HG03558 (cell line): ENCODE measurements at regions not wholly inside any gene's neighbourhood (a gene's known extent, or its start where the extent isn't known, plus 50 kb on each side); places are given as distances from the start of the nearest gene placed in this dataset.
"Not testable (repeated sequence)": the region's sequence is repeated elsewhere in the genome, so short reads cannot be mapped to it uniquely, and the experiment has no call there.

ENCODE experiments used
- ATAC-seq: cut with Tn5 transposase; IDR thresholded peaks from one replicate; pipeline ENCODE4 v1.9.1; 2021; ENCODE audit warnings: moderate number of reproducible peaks; ENCODE audit not compliant: unreplicated experiment; ENCODE audit errors: extremely low read depth

- no peak for ATAC-seq
Observed at GRCh38 chr10:4429571-4429970, 396.4 kb upstream of the AKR1E2 start.

GRCh38 chr10:4427532-4427931 is 398.5 kb upstream of the AKR1E2 start:
- ATAC-seq = no peak

- no peak for ATAC-seq
Observed at GRCh38 chr10:4426866-4427265, 399.1 kb upstream of the AKR1E2 start.

GRCh38 chr10:4409319-4409718 is 416.7 kb upstream of the AKR1E2 start:
- ATAC-seq = no peak

GRCh38 chr10:4407783-4408182 is 418.2 kb upstream of the AKR1E2 start:
- ATAC-seq = no peak

- no peak for ATAC-seq
Observed at GRCh38 chr10:4405828-4406227, 420.2 kb upstream of the AKR1E2 start.

GRCh38 chr10:4403638-4404252 is 422.3 kb upstream of the AKR1E2 start:
- ATAC-seq = no peak

- ATAC-seq = not testable (repeated sequence)
Observed at GRCh38 chr10:4401080-4401479, 424.9 kb upstream of the AKR1E2 start.

- no peak for ATAC-seq
Observed at GRCh38 chr10:4399556-4399955, 426.5 kb upstream of the AKR1E2 start.

GRCh38 chr10:4398602-4399001 is 427.4 kb upstream of the AKR1E2 start:
- no peak for ATAC-seq

- ATAC-seq = no peak
Observed at GRCh38 chr10:4397337-4397736, 428.7 kb upstream of the AKR1E2 start.

- no peak for ATAC-seq
Observed at GRCh38 chr10:4396401-4397283, 429.4 kb upstream of the AKR1E2 start.

GRCh38 chr10:4395731-4396130 is 430.3 kb upstream of the AKR1E2 start:
- ATAC-seq = no peak

- not testable (repeated sequence) for ATAC-seq
Observed at GRCh38 chr10:4394455-4394854, 431.6 kb upstream of the AKR1E2 start.

GRCh38 chr10:4391683-4392082 is 434.3 kb upstream of the AKR1E2 start:
- no peak for ATAC-seq

GRCh38 chr10:4390219-4390618 is 435.8 kb upstream of the AKR1E2 start:
- ATAC-seq = no peak

- no peak for ATAC-seq
Observed at GRCh38 chr10:4385231-4385870, 440.7 kb upstream of the AKR1E2 start.

GRCh38 chr10:4384245-4384644 is 441.8 kb upstream of the AKR1E2 start:
- ATAC-seq = no peak

- no peak for ATAC-seq
Observed at GRCh38 chr10:4383651-4384098, 442.3 kb upstream of the AKR1E2 start.

GRCh38 chr10:4382811-4383210 is 443.2 kb upstream of the AKR1E2 start:
- no peak for ATAC-seq

GRCh38 chr10:4373612-4374011 is 452.4 kb upstream of the AKR1E2 start:
- ATAC-seq = no peak
